Smooth muscle cell (in vitro differentiated cells): ENCODE measurements at regions not wholly inside any gene's neighbourhood (a gene's known extent, or its start where the extent isn't known, plus 50 kb on each side); places are given as distances from the start of the nearest gene placed in this dataset.
"Not testable (repeated sequence)": the region's sequence is repeated elsewhere in the genome, so short reads cannot be mapped to it uniquely, and the experiment has no call there.

Experiments
- DNase-seq: peaks from one replicate; lab custom pipeline; 2025; ENCODE audit not compliant: unreplicated experiment; lab: John Stamatoyannopoulos, UW
- H2AFZ ChIP-seq: fragments of 200-600 bp; sonication (generic); 2 replicates; pipeline ENCODE4 v1.6.0; 2016; ENCODE audit warnings: antibody characterized with exemption, low read depth, mild to moderate bottlenecking
- H3F3A ChIP-seq: fragments of 200-600 bp; sonication (generic); 2 replicates; pipeline ENCODE4 v1.6.0; 2017; ENCODE audit warnings: antibody characterized with exemption, low read depth
- H3K27ac ChIP-seq: fragments of 200-600 bp; sonication (generic); 2 replicates; pipeline ENCODE4 v1.5.1; 2016; ENCODE audit warnings: low read depth, mild to moderate bottlenecking
- H3K27me3 ChIP-seq: fragments of 200-600 bp; sonication (generic); 2 replicates; pipeline ENCODE4 v1.6.1; 2016; ENCODE audit warnings: low read depth, mild to moderate bottlenecking
- H3K36me3 ChIP-seq: fragments of 200-600 bp; sonication (generic); 2 replicates; pipeline ENCODE4 v1.5.1; 2016; ENCODE audit warnings: low read depth
- H3K4me1 ChIP-seq: fragments of 200-600 bp; sonication (generic); 2 replicates; pipeline ENCODE4 v1.5.1; 2016; ENCODE audit warnings: low read depth
- H3K4me2 ChIP-seq: fragments of 200-600 bp; sonication (generic); 2 replicates; pipeline ENCODE4 v1.6.0; 2016; ENCODE audit warnings: mild to moderate bottlenecking
- H3K4me3 ChIP-seq: fragments of 200-600 bp; sonication (generic); 2 replicates; pipeline ENCODE4 v1.5.1; 2016; ENCODE audit warnings: mild to moderate bottlenecking
- H3K79me2 ChIP-seq: fragments of 200-600 bp; sonication (generic); 2 replicates; pipeline ENCODE4 v1.6.0; 2016; ENCODE audit warnings: low read depth, mild to moderate bottlenecking
- H3K9ac ChIP-seq: fragments of 200-600 bp; sonication (generic); 2 replicates; pipeline ENCODE4 v1.6.0; 2016; ENCODE audit warnings: low read depth
- H3K9me3 ChIP-seq: fragments of 200-600 bp; sonication (generic); replicated peaks from 2 replicates; pipeline ENCODE4 v1.5.1; 2016; ENCODE audit warnings: low read depth
- H4K20me1 ChIP-seq: fragments of 200-600 bp; sonication (generic); 2 replicates; pipeline ENCODE4 v1.6.0; 2016; ENCODE audit warnings: low read depth
- CTCF ChIP-seq: fragments of 200-600 bp; sonication (generic); IDR thresholded peaks from 2 replicates; pipeline ENCODE4 v1.5.1; 2017; ENCODE audit warnings: borderline replicate concordance, mild to moderate bottlenecking, antibody characterized with exemption; ENCODE audit not compliant: insufficient read depth, poor library complexity, severe bottlenecking
- WGBS: methylation state at CpG from one replicate; pipeline ENCODE4 v1.1.7; 2016; ENCODE audit warnings: low lambda C conversion rate; 5-methylcytosine and 5-hydroxymethylcytosine counted together

DNA sequence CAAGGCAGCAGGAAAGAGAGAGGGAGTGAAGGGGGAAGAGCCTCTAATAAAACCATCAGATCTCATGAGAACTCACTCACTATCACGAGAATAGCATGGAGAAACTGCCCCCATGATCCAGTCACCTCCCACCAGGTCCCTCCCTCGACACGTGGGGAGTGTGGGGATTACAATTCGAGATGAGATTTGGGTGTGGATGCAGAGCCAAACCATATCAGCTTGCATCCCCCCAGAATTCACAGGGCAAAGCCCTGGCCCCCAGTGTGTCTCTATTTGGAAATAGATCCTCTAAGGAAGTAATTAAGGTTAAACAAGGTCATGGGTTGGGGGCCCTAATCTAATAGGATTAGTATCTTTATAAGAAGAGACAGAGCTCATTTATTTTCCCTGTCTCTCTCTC lies 56.1 kb upstream of the TCL1A start:
- no peak overlapping the region for H3K27ac ChIP-seq
- peaks cover 5% of the 10 kb centered on the region for H3K4me1 ChIP-seq
- no peaks in the 10 kb centered on the region for H3K9me3 ChIP-seq
- no peak overlapping the region for H3K4me2 ChIP-seq
- no peak overlapping the region for H3K4me3 ChIP-seq
- H3K79me2 ChIP-seq, result no peaks in the 10 kb centered on the region
- no peaks in the 10 kb centered on the region for H3K36me3 ChIP-seq
- H3K27me3 ChIP-seq, result peaks cover 8% of the 10 kb centered on the region
- no peak for TF ChIP-seq CTCF
- 77% methylated on average over 4 of the region's 4 CpGs for WGBS
- no peak for DNase-seq
- H4K20me1 ChIP-seq, result no peaks in the 10 kb centered on the region
- no peaks in the 10 kb centered on the region for H3F3A ChIP-seq
- H3K9ac ChIP-seq, result no peak overlapping the region
- no peak overlapping the region for H2AFZ ChIP-seq

- not testable (repeated sequence) for H3K79me2 ChIP-seq, H3K36me3 ChIP-seq, H3K4me3 ChIP-seq, H3K9ac ChIP-seq, H3F3A ChIP-seq, H3K4me2 ChIP-seq, H3K4me1 ChIP-seq, DNase-seq, H3K27ac ChIP-seq, H2AFZ ChIP-seq, H3K9me3 ChIP-seq, H4K20me1 ChIP-seq, H3K27me3 ChIP-seq
- WGBS, result 57% methylated on average over 5 of the region's 5 CpGs
Observed at GRCh38 chr14:95769431-95769830, 55.5 kb upstream of the TCL1A start.

- Histone ChIP-seq H3K4me1 (peaks cover 5% of the 10 kb centered on the region), H3K36me3 (no peaks in the 10 kb centered on the region), H3F3A (no peaks in the 10 kb centered on the region), H3K9ac (no peak overlapping the region), H3K27me3 (no peaks in the 10 kb centered on the region), H3K9me3 (no peaks in the 10 kb centered on the region), H3K4me3 (no peak overlapping the region), H2AFZ (no peak overlapping the region), H3K27ac (no peak overlapping the region), H3K79me2 (no peaks in the 10 kb centered on the region), H3K4me2 (no peak overlapping the region), H4K20me1 (no peaks in the 10 kb centered on the region)
- WGBS, result 78% methylated on average over 9 of the region's 9 CpGs
- no peak for TF ChIP-seq CTCF
- DNase-seq, result no peak
Observed at GRCh38 chr14:95765051-95765450, 51.1 kb upstream of the TCL1A start.

GRCh38 chr14:95763875-95764274 lies 50.0 kb upstream of the TCL1A start:
- no peak overlapping the region for H3K9ac ChIP-seq
- H2AFZ ChIP-seq, result no peak overlapping the region
- H3K4me2 ChIP-seq, result no peak overlapping the region
- H4K20me1 ChIP-seq, result no peaks in the 10 kb centered on the region
- H3K27me3 ChIP-seq, result no peaks in the 10 kb centered on the region
- H3K4me3 ChIP-seq, result no peak overlapping the region
- H3K27ac ChIP-seq, result no peak overlapping the region
- H3F3A ChIP-seq, result no peaks in the 10 kb centered on the region
- H3K4me1 ChIP-seq, result no peaks in the 10 kb centered on the region
- H3K36me3 ChIP-seq, result no peaks in the 10 kb centered on the region
- 95% methylated on average over 3 of the region's 3 CpGs for whole genome bisulfite sequencing
- no peak for TF ChIP-seq CTCF
- H3K9me3 ChIP-seq, result no peaks in the 10 kb centered on the region
- H3K79me2 ChIP-seq, result no peaks in the 10 kb centered on the region
- DNase-seq, result no peak
